DOHH2 (cell line): ENCODE measurements at regions not wholly inside any gene's neighbourhood (a gene's known extent, or its start where the extent isn't known, plus 50 kb on each side); places are given as distances from the start of the nearest gene placed in this dataset.

Experiments
- EZH2phosphoT487 ChIP-seq: fragments of 200-600 bp; sonication (generic); IDR thresholded peaks from 2 replicates; pipeline ENCODE4 v1.6.1; 2017; ENCODE audit warnings: borderline replicate concordance, mild to moderate bottlenecking, antibody characterized with exemption, low read length, moderate library complexity, mixed read lengths
- TF ChIP-seq, protein P1 (sequence below): fragments of 200-600 bp; sonication (generic); IDR thresholded peaks from one replicate; pipeline ENCODE4 v1.5.1; 2014; ENCODE audit warnings: antibody characterized with exemption, mild to moderate bottlenecking, low read depth, low read length; ENCODE audit not compliant: poor library complexity, severe bottlenecking

- TF ChIP-seq, protein P1, sequence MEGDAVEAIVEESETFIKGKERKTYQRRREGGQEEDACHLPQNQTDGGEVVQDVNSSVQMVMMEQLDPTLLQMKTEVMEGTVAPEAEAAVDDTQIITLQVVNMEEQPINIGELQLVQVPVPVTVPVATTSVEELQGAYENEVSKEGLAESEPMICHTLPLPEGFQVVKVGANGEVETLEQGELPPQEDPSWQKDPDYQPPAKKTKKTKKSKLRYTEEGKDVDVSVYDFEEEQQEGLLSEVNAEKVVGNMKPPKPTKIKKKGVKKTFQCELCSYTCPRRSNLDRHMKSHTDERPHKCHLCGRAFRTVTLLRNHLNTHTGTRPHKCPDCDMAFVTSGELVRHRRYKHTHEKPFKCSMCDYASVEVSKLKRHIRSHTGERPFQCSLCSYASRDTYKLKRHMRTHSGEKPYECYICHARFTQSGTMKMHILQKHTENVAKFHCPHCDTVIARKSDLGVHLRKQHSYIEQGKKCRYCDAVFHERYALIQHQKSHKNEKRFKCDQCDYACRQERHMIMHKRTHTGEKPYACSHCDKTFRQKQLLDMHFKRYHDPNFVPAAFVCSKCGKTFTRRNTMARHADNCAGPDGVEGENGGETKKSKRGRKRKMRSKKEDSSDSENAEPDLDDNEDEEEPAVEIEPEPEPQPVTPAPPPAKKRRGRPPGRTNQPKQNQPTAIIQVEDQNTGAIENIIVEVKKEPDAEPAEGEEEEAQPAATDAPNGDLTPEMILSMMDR = no peak
- TF ChIP-seq EZH2phosphoT487 = no peak
These were observed 146.5 kb downstream of the CCDC74A start for GRCh38 chr2:131674174-131674507.
